ENCODE measurements at regions not wholly inside any gene's neighbourhood (a gene's known extent, or its start where the extent isn't known, plus 50 kb on each side); places are given as distances from the start of the nearest gene placed in this dataset.

GRCh38 chr2:139064159-139064558 is 284.0 kb upstream of the NXPH2 start:
- TF ChIP-seq, protein P1, sequence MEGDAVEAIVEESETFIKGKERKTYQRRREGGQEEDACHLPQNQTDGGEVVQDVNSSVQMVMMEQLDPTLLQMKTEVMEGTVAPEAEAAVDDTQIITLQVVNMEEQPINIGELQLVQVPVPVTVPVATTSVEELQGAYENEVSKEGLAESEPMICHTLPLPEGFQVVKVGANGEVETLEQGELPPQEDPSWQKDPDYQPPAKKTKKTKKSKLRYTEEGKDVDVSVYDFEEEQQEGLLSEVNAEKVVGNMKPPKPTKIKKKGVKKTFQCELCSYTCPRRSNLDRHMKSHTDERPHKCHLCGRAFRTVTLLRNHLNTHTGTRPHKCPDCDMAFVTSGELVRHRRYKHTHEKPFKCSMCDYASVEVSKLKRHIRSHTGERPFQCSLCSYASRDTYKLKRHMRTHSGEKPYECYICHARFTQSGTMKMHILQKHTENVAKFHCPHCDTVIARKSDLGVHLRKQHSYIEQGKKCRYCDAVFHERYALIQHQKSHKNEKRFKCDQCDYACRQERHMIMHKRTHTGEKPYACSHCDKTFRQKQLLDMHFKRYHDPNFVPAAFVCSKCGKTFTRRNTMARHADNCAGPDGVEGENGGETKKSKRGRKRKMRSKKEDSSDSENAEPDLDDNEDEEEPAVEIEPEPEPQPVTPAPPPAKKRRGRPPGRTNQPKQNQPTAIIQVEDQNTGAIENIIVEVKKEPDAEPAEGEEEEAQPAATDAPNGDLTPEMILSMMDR (IDR thresholded peaks at IDR 0.05): no peak
- no peak for TF ChIP-seq REST (IDR thresholded peaks at IDR 0.05; ENCODE audit: insufficient read depth in 1 of 2, low read depth in 2 of 2, low read length in 1 of 2)
